KMS-11 (cell line): ENCODE measurements at regions not wholly inside any gene's neighbourhood (a gene's known extent, or its start where the extent isn't known, plus 50 kb on each side); places are given as distances from the start of the nearest gene placed in this dataset.

Experiments
- H2AFZ ChIP-seq: fragments of 200-600 bp; sonication (generic); 2 replicates; pipeline ENCODE4 v1.6.1; 2016; ENCODE audit warnings: antibody characterized with exemption, mixed run types, low read depth
- H3K27ac ChIP-seq: fragments of 200-600 bp; sonication (generic); 2 replicates; pipeline ENCODE4 v1.6.1; 2016; ENCODE audit warnings: mild to moderate bottlenecking, mixed run types
- H3K27me3 ChIP-seq: fragments of 200-600 bp; sonication (generic); 2 replicates; pipeline ENCODE4 v1.6.1; 2017; ENCODE audit warnings: mild to moderate bottlenecking, low read depth, mixed run types, moderate library complexity; ENCODE audit not compliant: insufficient read depth
- H3K36me3 ChIP-seq: fragments of 200-600 bp; sonication (generic); 2 replicates; pipeline ENCODE4 v1.6.1; 2017; ENCODE audit warnings: mild to moderate bottlenecking, mixed run types; ENCODE audit not compliant: insufficient read depth
- H3K4me1 ChIP-seq: fragments of 200-600 bp; sonication (generic); 2 replicates; pipeline ENCODE4 v1.6.1; 2016; ENCODE audit warnings: mild to moderate bottlenecking, low read depth, mixed run types; ENCODE audit not compliant: poor library complexity, severe bottlenecking
- H3K4me2 ChIP-seq: fragments of 200-600 bp; sonication (generic); 2 replicates; pipeline ENCODE4 v1.7.0; 2016; ENCODE audit warnings: mild to moderate bottlenecking, mixed run types
- H3K4me3 ChIP-seq: fragments of 200-600 bp; sonication (generic); IDR thresholded peaks from 2 replicates; pipeline ENCODE4 v1.6.1; 2017; ENCODE audit warnings: low read depth, low read length, mixed read lengths; ENCODE audit not compliant: insufficient read depth
- H3K79me2 ChIP-seq: fragments of 200-600 bp; sonication (generic); 2 replicates; pipeline ENCODE4 v1.6.1; 2016; ENCODE audit warnings: low read depth, mixed run types; ENCODE audit not compliant: insufficient read depth
- H3K9ac ChIP-seq: fragments of 200-600 bp; sonication (generic); 2 replicates; pipeline ENCODE4 v1.6.1; 2016; ENCODE audit warnings: mild to moderate bottlenecking, mixed run types
- H4K20me1 ChIP-seq: fragments of 200-600 bp; sonication (generic); 2 replicates; pipeline ENCODE4 v1.6.1; 2016; ENCODE audit warnings: mild to moderate bottlenecking, mixed run types; ENCODE audit not compliant: insufficient read depth
- CTCF ChIP-seq: fragments of 200-600 bp; sonication (generic); conservative IDR thresholded peaks from 2 replicates; pipeline ENCODE4 v1.6.1; 2017; ENCODE audit warnings: low read depth, mild to moderate bottlenecking, antibody characterized with exemption, low read length, moderate library complexity, mixed read lengths

- no peaks in the 10 kb centered on the region for H3K79me2 ChIP-seq
- no peaks in the 10 kb centered on the region for H3K36me3 ChIP-seq
- no peaks in the 10 kb centered on the region for H4K20me1 ChIP-seq
- no peak overlapping the region for H3K4me2 ChIP-seq
- no peak overlapping the region for H3K27ac ChIP-seq
- no peak overlapping the region for H2AFZ ChIP-seq
- no peaks in the 10 kb centered on the region for H3K4me1 ChIP-seq
- H3K27me3 ChIP-seq, result no peaks in the 10 kb centered on the region
- no peak for TF ChIP-seq CTCF
- no peak overlapping the region for H3K4me3 ChIP-seq
- no peak overlapping the region for H3K9ac ChIP-seq
These were observed 124.9 kb upstream of the TLE3 start for GRCh38 chr15:70222606-70223005.

GRCh38 chr15:70220490-70221096, 122.9 kb upstream of the TLE3 start:
- Histone ChIP-seq H4K20me1 (no peaks in the 10 kb centered on the region), H3K79me2 (no peaks in the 10 kb centered on the region), H3K27me3 (no peaks in the 10 kb centered on the region), H3K27ac (no peak overlapping the region), H3K36me3 (no peaks in the 10 kb centered on the region), H3K4me3 (no peak overlapping the region), H3K9ac (no peak overlapping the region), H3K4me2 (no peak overlapping the region), H2AFZ (no peak overlapping the region), H3K4me1 (no peaks in the 10 kb centered on the region)
- no peak for TF ChIP-seq CTCF

- no peak overlapping the region for H2AFZ ChIP-seq
- no peak overlapping the region for H3K27ac ChIP-seq
- no peaks in the 10 kb centered on the region for H3K79me2 ChIP-seq
- H3K27me3 ChIP-seq, result no peaks in the 10 kb centered on the region
- H3K4me3 ChIP-seq, result no peak overlapping the region
- no peak overlapping the region for H3K9ac ChIP-seq
- H3K4me2 ChIP-seq, result no peak overlapping the region
- H3K36me3 ChIP-seq, result no peaks in the 10 kb centered on the region
- H4K20me1 ChIP-seq, result no peaks in the 10 kb centered on the region
- H3K4me1 ChIP-seq, result no peaks in the 10 kb centered on the region
- no peak for TF ChIP-seq CTCF
These were observed 122.2 kb upstream of the TLE3 start for GRCh38 chr15:70219966-70220365.

GRCh38 chr15:70219256-70219895, 121.7 kb upstream of the TLE3 start:
- Histone ChIP-seq H3K4me3 (no peak overlapping the region), H3K27me3 (no peaks in the 10 kb centered on the region), H2AFZ (no peak overlapping the region), H3K79me2 (no peaks in the 10 kb centered on the region), H3K36me3 (no peaks in the 10 kb centered on the region), H3K9ac (no peak overlapping the region), H4K20me1 (no peaks in the 10 kb centered on the region), H3K4me2 (no peak overlapping the region), H3K4me1 (no peaks in the 10 kb centered on the region), H3K27ac (no peak overlapping the region)
- TF ChIP-seq CTCF, result no peak
